ENCODE measurements at regions not wholly inside any gene's neighbourhood (a gene's known extent, or its start where the extent isn't known, plus 50 kb on each side); places are given as distances from the start of the nearest gene placed in this dataset.

- Histone ChIP-seq H3K4me3 (ENCODE audit: low read depth in 1 of 2, low read length in 2 of 2) (no peak overlapping the region), H3K27ac (ENCODE audit: low read depth, low read length) (no peak overlapping the region), H3K36me3 (ENCODE audit: control insufficient read depth in 1 of 2, insufficient read depth in 2 of 2, low read length in 2 of 2) (no peaks in the 10 kb centered on the region), H3K9ac (ENCODE audit: low read depth in 1 of 2, low read length in 2 of 2) (no peak overlapping the region), H3K27me3 (ENCODE audit: control insufficient read depth in 1 of 2, insufficient read depth in 2 of 2, low read length in 2 of 2) (no peaks in the 10 kb centered on the region), H3K4me1 (ENCODE audit: control insufficient read depth in 1 of 2, insufficient read depth in 2 of 2, low read length in 2 of 2) (no peaks in the 10 kb centered on the region), H3K9me3 (ENCODE audit: control insufficient read depth in 1 of 2, low read length in 2 of 2) (peaks cover 15 to 18% of the 10 kb centered on the region in 2 donors)
These were observed 317.9 kb upstream of the MEF2C start for GRCh38 chr5:89200899-89201298.

DNA sequence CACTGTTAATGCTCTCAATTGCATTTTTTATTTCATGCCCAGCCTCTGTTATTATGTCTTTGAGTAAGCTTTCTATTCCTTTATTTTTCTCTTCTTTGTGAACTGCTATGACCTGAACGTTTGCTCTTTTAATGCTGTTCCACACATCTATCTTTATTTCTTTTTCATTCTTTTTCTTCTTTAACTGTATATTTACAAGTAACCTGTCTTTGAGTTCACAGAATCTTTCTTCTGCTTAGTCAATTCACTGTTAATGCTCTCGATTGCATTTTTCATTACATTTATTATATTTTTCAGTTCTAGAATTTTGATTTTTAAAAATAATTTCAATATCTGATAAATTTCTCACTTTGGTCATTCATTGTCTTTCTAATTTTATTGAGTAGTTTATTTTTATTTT, 316.3 kb upstream of the MEF2C start:
- H3K27ac ChIP-seq (ENCODE audit: low read depth, low read length) = no peak overlapping the region
- H3K9me3 ChIP-seq (ENCODE audit: control insufficient read depth in 1 of 2, low read length in 2 of 2) = peaks cover 15 to 18% of the 10 kb centered on the region in 2 donors
- H3K4me3 ChIP-seq (ENCODE audit: low read depth in 1 of 2, low read length in 2 of 2) = no peak overlapping the region

GRCh38 chr5:89191374-89191773, 308.4 kb upstream of the MEF2C start:
- no peaks in the 10 kb centered on the region for H3K4me1 ChIP-seq (ENCODE audit: control insufficient read depth in 1 of 2, insufficient read depth in 2 of 2, low read length in 2 of 2)
- H3K27ac ChIP-seq (ENCODE audit: low read depth, low read length) = no peak overlapping the region
- H3K4me3 ChIP-seq (ENCODE audit: low read depth in 1 of 2, low read length in 2 of 2) = no peak overlapping the region
- H3K9me3 ChIP-seq (ENCODE audit: control insufficient read depth in 1 of 2, low read length in 2 of 2) = no peaks in the 10 kb centered on the region
- no peaks in the 10 kb centered on the region for H3K36me3 ChIP-seq (ENCODE audit: control insufficient read depth in 1 of 2, insufficient read depth in 2 of 2, low read length in 2 of 2)
- H3K27me3 ChIP-seq (ENCODE audit: control insufficient read depth in 1 of 2, insufficient read depth in 2 of 2, low read length in 2 of 2) = no peaks in the 10 kb centered on the region
- no peak overlapping the region for H3K9ac ChIP-seq (ENCODE audit: low read depth in 1 of 2, low read length in 2 of 2)

More for the DNA sequence above, 316.3 kb upstream of the MEF2C start:
- H3K36me3 ChIP-seq (ENCODE audit: control insufficient read depth in 1 of 2, insufficient read depth in 2 of 2, low read length in 2 of 2) = no peaks in the 10 kb centered on the region
- H3K9ac ChIP-seq (ENCODE audit: low read depth in 1 of 2, low read length in 2 of 2) = no peak overlapping the region
- H3K4me1 ChIP-seq (ENCODE audit: control insufficient read depth in 1 of 2, insufficient read depth in 2 of 2, low read length in 2 of 2) = no peaks in the 10 kb centered on the region
- no peaks in the 10 kb centered on the region for H3K27me3 ChIP-seq (ENCODE audit: control insufficient read depth in 1 of 2, insufficient read depth in 2 of 2, low read length in 2 of 2)

DNA sequence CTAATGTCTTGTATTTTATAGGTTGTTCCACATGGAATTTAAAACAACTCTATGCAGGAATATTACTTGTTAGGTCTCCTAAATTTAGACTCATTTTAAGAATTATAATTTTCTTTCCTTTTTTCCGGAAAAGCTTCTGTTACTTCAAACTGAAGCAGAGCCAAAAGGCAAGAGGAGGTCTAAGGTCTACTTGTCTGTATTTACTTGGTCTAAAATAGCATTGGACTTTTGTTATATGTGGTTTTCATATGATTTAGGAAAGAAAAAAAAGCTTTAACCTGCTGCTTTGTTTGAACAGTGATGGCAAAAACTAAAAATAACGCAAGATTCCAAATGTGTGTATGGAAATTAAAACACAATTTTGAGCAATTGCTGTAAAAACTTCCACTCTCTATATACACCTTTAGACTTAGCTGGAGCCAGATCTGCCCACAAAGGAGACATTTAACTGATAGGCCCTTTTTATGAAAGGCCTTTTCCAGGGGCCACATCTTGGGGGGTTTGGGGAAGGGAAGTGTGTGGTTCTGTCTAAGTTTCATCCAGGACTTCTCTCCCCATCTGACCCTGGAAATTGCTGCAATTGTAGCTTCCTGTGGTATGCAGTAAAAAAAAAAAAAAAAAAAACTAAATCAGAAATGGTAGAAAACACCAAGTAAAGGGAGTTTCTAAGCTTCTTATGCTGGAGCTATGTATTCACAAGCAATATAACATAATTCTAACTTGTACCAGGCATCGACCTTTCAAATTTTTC, 307.7 kb upstream of the MEF2C start:
- Histone ChIP-seq H3K9me3 (ENCODE audit: control insufficient read depth in 1 of 2, low read length in 2 of 2) (no peaks in the 10 kb centered on the region), H3K36me3 (ENCODE audit: control insufficient read depth in 1 of 2, insufficient read depth in 2 of 2, low read length in 2 of 2) (no peaks in the 10 kb centered on the region), H3K4me1 (ENCODE audit: control insufficient read depth in 1 of 2, insufficient read depth in 2 of 2, low read length in 2 of 2) (no peaks in the 10 kb centered on the region), H3K9ac (ENCODE audit: low read depth in 1 of 2, low read length in 2 of 2) (no peak overlapping the region), H3K27me3 (ENCODE audit: control insufficient read depth in 1 of 2, insufficient read depth in 2 of 2, low read length in 2 of 2) (no peaks in the 10 kb centered on the region), H3K4me3 (ENCODE audit: low read depth in 1 of 2, low read length in 2 of 2) (no peak overlapping the region), H3K27ac (ENCODE audit: low read depth, low read length) (no peak overlapping the region)

- no peaks in the 10 kb centered on the region for H3K36me3 ChIP-seq (ENCODE audit: control insufficient read depth in 1 of 2, insufficient read depth in 2 of 2, low read length in 2 of 2)
- H3K27ac ChIP-seq (ENCODE audit: low read depth, low read length) = no peak overlapping the region
- H3K9me3 ChIP-seq (ENCODE audit: control insufficient read depth in 1 of 2, low read length in 2 of 2) = no peaks in the 10 kb centered on the region
- H3K4me1 ChIP-seq (ENCODE audit: control insufficient read depth in 1 of 2, insufficient read depth in 2 of 2, low read length in 2 of 2) = no peaks in the 10 kb centered on the region
- H3K27me3 ChIP-seq (ENCODE audit: control insufficient read depth in 1 of 2, insufficient read depth in 2 of 2, low read length in 2 of 2) = no peaks in the 10 kb centered on the region
- H3K4me3 ChIP-seq (ENCODE audit: low read depth in 1 of 2, low read length in 2 of 2) = no peak overlapping the region
- H3K9ac ChIP-seq (ENCODE audit: low read depth in 1 of 2, low read length in 2 of 2) = no peak overlapping the region
These were observed 305.0 kb upstream of the MEF2C start for GRCh38 chr5:89187883-89188465.

DNA sequence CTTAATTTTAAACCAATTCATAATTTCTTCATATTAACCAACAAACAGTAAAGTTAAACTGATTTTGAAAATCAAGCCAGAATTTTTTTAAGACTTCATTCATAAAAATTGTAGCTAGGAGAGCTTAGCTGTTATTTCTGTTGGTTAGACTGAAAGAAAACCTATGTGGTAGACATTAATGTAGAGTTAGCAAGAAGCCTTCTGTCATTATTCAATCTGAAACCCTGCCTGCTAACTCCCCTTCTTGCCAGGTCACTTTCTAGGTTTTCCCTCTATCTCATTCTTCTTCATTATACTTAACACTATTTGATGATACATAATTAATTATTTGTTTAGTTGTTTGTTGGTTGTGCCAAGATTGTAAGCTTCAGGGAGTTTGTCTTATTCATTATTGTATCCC, 304.3 kb upstream of the MEF2C start:
- no peak overlapping the region for H3K27ac ChIP-seq (ENCODE audit: low read depth, low read length)
- no peak overlapping the region for H3K4me3 ChIP-seq (ENCODE audit: low read depth in 1 of 2, low read length in 2 of 2)
- no peaks in the 10 kb centered on the region for H3K4me1 ChIP-seq (ENCODE audit: control insufficient read depth in 1 of 2, insufficient read depth in 2 of 2, low read length in 2 of 2)
- H3K36me3 ChIP-seq (ENCODE audit: control insufficient read depth in 1 of 2, insufficient read depth in 2 of 2, low read length in 2 of 2) = no peaks in the 10 kb centered on the region
- no peaks in the 10 kb centered on the region for H3K9me3 ChIP-seq (ENCODE audit: control insufficient read depth in 1 of 2, low read length in 2 of 2)
- H3K27me3 ChIP-seq (ENCODE audit: control insufficient read depth in 1 of 2, insufficient read depth in 2 of 2, low read length in 2 of 2) = no peaks in the 10 kb centered on the region
- no peak overlapping the region for H3K9ac ChIP-seq (ENCODE audit: low read depth in 1 of 2, low read length in 2 of 2)

- Histone ChIP-seq H3K9me3 (ENCODE audit: control insufficient read depth in 1 of 2, low read length in 2 of 2) (no peaks in the 10 kb centered on the region), H3K27me3 (ENCODE audit: control insufficient read depth in 1 of 2, insufficient read depth in 2 of 2, low read length in 2 of 2) (no peaks in the 10 kb centered on the region), H3K4me3 (ENCODE audit: low read depth in 1 of 2, low read length in 2 of 2) (no peak overlapping the region), H3K36me3 (ENCODE audit: control insufficient read depth in 1 of 2, insufficient read depth in 2 of 2, low read length in 2 of 2) (no peaks in the 10 kb centered on the region), H3K9ac (ENCODE audit: low read depth in 1 of 2, low read length in 2 of 2) (no peak overlapping the region), H3K4me1 (ENCODE audit: control insufficient read depth in 1 of 2, insufficient read depth in 2 of 2, low read length in 2 of 2) (no peaks in the 10 kb centered on the region), H3K27ac (ENCODE audit: low read depth, low read length) (no peak overlapping the region)
These were observed 298.6 kb upstream of the MEF2C start for GRCh38 chr5:89181546-89181945.

- no peak overlapping the region for H3K4me3 ChIP-seq (ENCODE audit: low read depth in 1 of 2, low read length in 2 of 2)
- H3K36me3 ChIP-seq (ENCODE audit: control insufficient read depth in 1 of 2, insufficient read depth in 2 of 2, low read length in 2 of 2) = no peaks in the 10 kb centered on the region
- H3K4me1 ChIP-seq (ENCODE audit: control insufficient read depth in 1 of 2, insufficient read depth in 2 of 2, low read length in 2 of 2) = no peaks in the 10 kb centered on the region
- no peaks in the 10 kb centered on the region for H3K9me3 ChIP-seq (ENCODE audit: control insufficient read depth in 1 of 2, low read length in 2 of 2)
- no peak overlapping the region for H3K27ac ChIP-seq (ENCODE audit: low read depth, low read length)
- H3K9ac ChIP-seq (ENCODE audit: low read depth in 1 of 2, low read length in 2 of 2) = no peak overlapping the region
- no peaks in the 10 kb centered on the region for H3K27me3 ChIP-seq (ENCODE audit: control insufficient read depth in 1 of 2, insufficient read depth in 2 of 2, low read length in 2 of 2)
These were observed 296.7 kb upstream of the MEF2C start for GRCh38 chr5:89179731-89180130.

GRCh38 chr5:89178541-89178940, 295.6 kb upstream of the MEF2C start:
- H3K27me3 ChIP-seq (ENCODE audit: control insufficient read depth in 1 of 2, insufficient read depth in 2 of 2, low read length in 2 of 2) = no peaks in the 10 kb centered on the region
- no peak overlapping the region for H3K9ac ChIP-seq (ENCODE audit: low read depth in 1 of 2, low read length in 2 of 2)
- no peak overlapping the region for H3K27ac ChIP-seq (ENCODE audit: low read depth, low read length)
- H3K4me1 ChIP-seq (ENCODE audit: control insufficient read depth in 1 of 2, insufficient read depth in 2 of 2, low read length in 2 of 2) = no peaks in the 10 kb centered on the region
- H3K4me3 ChIP-seq (ENCODE audit: low read depth in 1 of 2, low read length in 2 of 2) = no peak overlapping the region
- H3K9me3 ChIP-seq (ENCODE audit: control insufficient read depth in 1 of 2, low read length in 2 of 2) = no peaks in the 10 kb centered on the region
- no peaks in the 10 kb centered on the region for H3K36me3 ChIP-seq (ENCODE audit: control insufficient read depth in 1 of 2, insufficient read depth in 2 of 2, low read length in 2 of 2)

- H3K27me3 ChIP-seq (ENCODE audit: control insufficient read depth in 1 of 2, insufficient read depth in 2 of 2, low read length in 2 of 2) = no peaks in the 10 kb centered on the region
- H3K9me3 ChIP-seq (ENCODE audit: control insufficient read depth in 1 of 2, low read length in 2 of 2) = no peaks in the 10 kb centered on the region
- no peak overlapping the region for H3K4me3 ChIP-seq (ENCODE audit: low read depth in 1 of 2, low read length in 2 of 2)
- H3K4me1 ChIP-seq (ENCODE audit: control insufficient read depth in 1 of 2, insufficient read depth in 2 of 2, low read length in 2 of 2) = no peaks in the 10 kb centered on the region
- H3K36me3 ChIP-seq (ENCODE audit: control insufficient read depth in 1 of 2, insufficient read depth in 2 of 2, low read length in 2 of 2) = no peaks in the 10 kb centered on the region
- H3K27ac ChIP-seq (ENCODE audit: low read depth, low read length) = no peak overlapping the region
- no peak overlapping the region for H3K9ac ChIP-seq (ENCODE audit: low read depth in 1 of 2, low read length in 2 of 2)
These were observed 290.5 kb upstream of the MEF2C start for GRCh38 chr5:89173528-89173927.
